H1 (cell line): ENCODE measurements at regions not wholly inside any gene's neighbourhood (a gene's known extent, or its start where the extent isn't known, plus 50 kb on each side); places are given as distances from the start of the nearest gene placed in this dataset.

Experiments used
- CTCF ChIA-PET: fragments of 300-600 bp; sonication (Branson Sonifier 250); formaldehyde crosslinking; loops from one replicate; lab custom pipeline; 2021; ENCODE audit not compliant: partially characterized antibody; lab: Charles Lee
- POLR2A ChIA-PET: fragments of 300-600 bp; sonication (Branson Sonifier 250); formaldehyde crosslinking; loops from one replicate; lab custom pipeline; 2021; ENCODE audit warnings: inconsistent platforms; ENCODE audit not compliant: partially characterized antibody; lab: Charles Lee
- DNase-seq, 2 experiments: peaks; one replicate each; pipeline versions ENCODE4 v3.0.0 to v3.0.0-alpha.2; 2010 to 2022; ENCODE audit warnings: low spot score in 2 of 2, low read depth in 1 of 2, mixed read lengths in 1 of 2
- FAIRE-seq: peaks from 2 replicates; lab custom pipeline; 2011; peaks lifted over from hg19 to GRCh38; lab: Jason Lieb, UNC
- H2AFZ ChIP-seq: 2 replicates; pipeline ENCODE4 v1.8.1; 2012; ENCODE audit warnings: low read length, inconsistent platforms
- H2AK5ac ChIP-seq: 2 replicates; pipeline ENCODE4 v1.6.1; 2013; ENCODE audit warnings: low read depth, low read length
- H2BK120ac ChIP-seq: replicated peaks from 2 replicates; pipeline ENCODE3; 2013; ENCODE audit warnings: low read depth, low read length, inconsistent platforms
- H2BK12ac ChIP-seq: 2 replicates; pipeline ENCODE4 v1.6.1; 2013; ENCODE audit warnings: low read depth, low read length
- H2BK15ac ChIP-seq: 2 replicates; pipeline ENCODE4 v1.6.1; 2013; ENCODE audit warnings: low read length
- H2BK20ac ChIP-seq: 2 replicates; pipeline ENCODE4 v1.6.1; 2013; ENCODE audit warnings: low read length
- H2BK5ac ChIP-seq: 2 replicates; pipeline ENCODE4 v1.6.1; 2013; ENCODE audit warnings: low read depth, low read length
- H3K14ac ChIP-seq: 2 replicates; pipeline ENCODE4 v1.6.1; 2013; ENCODE audit warnings: inconsistent platforms; ENCODE audit not compliant: insufficient read length
- H3K18ac ChIP-seq: 2 replicates; pipeline ENCODE4 v1.6.1; 2013; ENCODE audit warnings: low read length; ENCODE audit errors: extremely low read depth
- H3K23ac ChIP-seq: 2 replicates; pipeline ENCODE4 v1.6.1; 2013; ENCODE audit warnings: inconsistent platforms; ENCODE audit not compliant: insufficient read length
- H3K23me2 ChIP-seq: 2 replicates; pipeline ENCODE4 v1.6.1; 2013; ENCODE audit warnings: low read depth, low read length
- H3K27ac ChIP-seq: 2 replicates; pipeline ENCODE4 v1.6.1; 2011; ENCODE audit warnings: low read depth, low read length, inconsistent platforms
- H3K27me3 ChIP-seq, 4 experiments: replicated peaks in 1 of 4; 1 replicate in 1 of 4; 2 replicates in 3 of 4; pipeline versions ENCODE4 v1.6.1 to v1.8.1; 2011 to 2013; ENCODE audit warnings: low read length in 3 of 4, mild to moderate bottlenecking in 3 of 4, inconsistent platforms in 2 of 4, mixed read lengths in 2 of 4, moderate library complexity in 1 of 4; ENCODE audit not compliant: control insufficient read depth in 3 of 4, insufficient read depth in 3 of 4; ENCODE audit errors: extremely low read depth in 1 of 4
- H3K36me3 ChIP-seq, 4 experiments: 2 replicates each; pipeline versions ENCODE4 v1.6.1 to v1.8.1; 2011 to 2013; ENCODE audit warnings: mild to moderate bottlenecking in 4 of 4, low read length in 3 of 4, moderate library complexity in 2 of 4, control low read depth in 1 of 4, inconsistent platforms in 1 of 4; ENCODE audit not compliant: insufficient read depth in 4 of 4, control insufficient read depth in 2 of 4
- H3K4ac ChIP-seq: replicated peaks from 2 replicates; pipeline ENCODE3; 2013; ENCODE audit warnings: low read length, low read depth, mixed read lengths, inconsistent platforms; ENCODE audit not compliant: insufficient read length
- H3K4me1 ChIP-seq, 4 experiments: replicated peaks in 1 of 4; 1 replicate in 1 of 4; 2 replicates in 3 of 4; pipeline versions ENCODE4 v1.6.1 to v1.8.1; 2011 to 2013; ENCODE audit warnings: low read length in 3 of 4, inconsistent platforms in 2 of 4, mixed read lengths in 1 of 4; ENCODE audit not compliant: insufficient read depth in 4 of 4, control insufficient read depth in 3 of 4
- H3K4me2 ChIP-seq, 2 experiments: 2 replicates each; pipeline versions ENCODE4 v1.6.1 to v1.8.1; 2011 to 2013; ENCODE audit warnings: low read depth in 2 of 2, low read length in 2 of 2, control low read depth in 1 of 2, inconsistent platforms in 1 of 2, mild to moderate bottlenecking in 1 of 2; ENCODE audit not compliant: insufficient read depth in 1 of 2
- H3K4me3 ChIP-seq, 4 experiments: fragments of 200-600, 300-600 bp in 1 of 4; sonication (generic), shearing (Covaris generic), sonication (Bioruptor Twin) in 1 of 4; 2 replicates each; pipeline versions ENCODE4 v1.5.1 to v1.8.1; 2011 to 2016; ENCODE audit warnings: low read length in 4 of 4, low read depth in 3 of 4, control low read depth in 2 of 4, inconsistent platforms in 2 of 4, mild to moderate bottlenecking in 2 of 4, mixed read lengths in 1 of 4, moderate library complexity in 1 of 4; ENCODE audit not compliant: insufficient read depth in 2 of 4; ENCODE audit errors: extremely low read depth in 1 of 4
- H3K56ac ChIP-seq: replicated peaks from 2 replicates; pipeline ENCODE3; 2013; ENCODE audit warnings: low read depth, mild to moderate bottlenecking, mixed read lengths, low read length, inconsistent platforms; ENCODE audit not compliant: insufficient read length
- H3K79me1 ChIP-seq: 2 replicates; pipeline ENCODE4 v1.6.1; 2013; ENCODE audit warnings: low read depth, low read length, control low read depth
- H3K79me2 ChIP-seq, 2 experiments: 2 replicates each; pipeline versions ENCODE4 v1.6.1 to v1.8.1; 2012 to 2013; ENCODE audit warnings: low read length in 2 of 2, mild to moderate bottlenecking in 2 of 2, inconsistent platforms in 1 of 2; ENCODE audit not compliant: insufficient read depth in 2 of 2, control insufficient read depth in 1 of 2
- H3K9ac ChIP-seq, 4 experiments: replicated peaks in 1 of 4; 1 replicate in 1 of 4; 2 replicates in 3 of 4; pipeline versions ENCODE4 v1.6.1 to v1.8.1; 2011 to 2013; ENCODE audit warnings: low read depth in 3 of 4, low read length in 3 of 4, control low read depth in 2 of 4, mild to moderate bottlenecking in 2 of 4, moderate library complexity in 2 of 4, inconsistent platforms in 1 of 4; ENCODE audit errors: extremely low read depth in 1 of 4
- H3K9me3 ChIP-seq, 2 experiments: 2 replicates each; pipeline versions ENCODE4 v1.6.1 to v1.8.1; 2012 to 2013; ENCODE audit warnings: mild to moderate bottlenecking in 2 of 2, moderate library complexity in 2 of 2, control low read depth in 1 of 2, inconsistent platforms in 1 of 2, low read depth in 1 of 2, low read length in 1 of 2, mixed read lengths in 1 of 2; ENCODE audit not compliant: insufficient read depth in 2 of 2
- H4K20me1 ChIP-seq, 2 experiments: replicated peaks in 1 of 2; 2 replicates each; pipeline versions ENCODE3 to v1.8.1; 2011 to 2013; ENCODE audit warnings: inconsistent platforms in 2 of 2, low read length in 2 of 2, mild to moderate bottlenecking in 1 of 2; ENCODE audit not compliant: insufficient read depth in 2 of 2, control insufficient read depth in 1 of 2
- H4K5ac ChIP-seq: 2 replicates; pipeline ENCODE4 v1.6.1; 2013; ENCODE audit warnings: low read length, low read depth, mixed read lengths, inconsistent platforms; ENCODE audit not compliant: insufficient read length
- H4K8ac ChIP-seq: 2 replicates; pipeline ENCODE4 v1.8.0; 2013; ENCODE audit warnings: mild to moderate bottlenecking, moderate library complexity, low read length, inconsistent platforms; ENCODE audit not compliant: insufficient read depth; ENCODE audit errors: extremely low read depth
- H4K91ac ChIP-seq: replicated peaks from 2 replicates; pipeline ENCODE3; 2013; ENCODE audit warnings: low read length, mixed read lengths, inconsistent platforms; ENCODE audit not compliant: insufficient read length
- BACH1 ChIP-seq: IDR thresholded peaks from 2 replicates; pipeline ENCODE4 v1.6.1; 2012; ENCODE audit warnings: low read length, improper control_type of control experiment
- EGR1 ChIP-seq: IDR thresholded peaks from 2 replicates; pipeline ENCODE4 v1.6.1; 2011; ENCODE audit warnings: low read depth, low read length, borderline replicate concordance
- FOSL1 ChIP-seq: IDR thresholded peaks from 2 replicates; pipeline ENCODE4 v1.6.1; 2011; ENCODE audit warnings: mild to moderate bottlenecking, low read depth, low read length, moderate library complexity; ENCODE audit not compliant: insufficient read depth
- GABPA ChIP-seq: IDR thresholded peaks from 2 replicates; pipeline ENCODE4 v1.6.1; 2011; ENCODE audit warnings: mild to moderate bottlenecking, low read length, moderate library complexity, borderline replicate concordance; ENCODE audit not compliant: insufficient read depth
- JUND ChIP-seq: IDR thresholded peaks from 2 replicates; pipeline ENCODE4 v1.6.1; 2011; ENCODE audit warnings: mild to moderate bottlenecking, improper control_type of control experiment, low read length
- KDM1A ChIP-seq: fragments of 200-600, 300-600 bp; sonication (generic); IDR thresholded peaks from 2 replicates; pipeline ENCODE4 v1.7.1; 2016; ENCODE audit warnings: mild to moderate bottlenecking, low read length, borderline replicate concordance
- NRF1 ChIP-seq: IDR thresholded peaks from 2 replicates; pipeline ENCODE4 v1.6.1; 2011; ENCODE audit warnings: mild to moderate bottlenecking, low read depth, low read length, improper control_type of control experiment
- POLR2A ChIP-seq, 2 experiments: IDR thresholded peaks; 1 replicate in 1 of 2; 2 replicates in 1 of 2; pipeline ENCODE4 v1.6.1; 2011; ENCODE audit warnings: low read depth in 2 of 2, low read length in 2 of 2, mild to moderate bottlenecking in 2 of 2; ENCODE audit errors: control extremely low read depth in 1 of 2
- RFX5 ChIP-seq: IDR thresholded peaks from 2 replicates; pipeline ENCODE4 v1.6.1; 2011; ENCODE audit warnings: low read depth, low read length, improper control_type of control experiment, borderline replicate concordance
- RNF2 ChIP-seq: fragments of 200-900, 300-1000 bp; sonication (generic); IDR thresholded peaks from 2 replicates; pipeline ENCODE4 v1.7.1; 2016; ENCODE audit warnings: borderline replicate concordance, low read depth, mild to moderate bottlenecking, antibody characterized with exemption, low read length; ENCODE audit not compliant: poor library complexity, severe bottlenecking; ENCODE audit errors: missing control alignments
- SIX5 ChIP-seq: IDR thresholded peaks from 2 replicates; pipeline ENCODE4 v1.6.1; 2011; ENCODE audit warnings: mild to moderate bottlenecking, low read depth, low read length
- SUZ12 ChIP-seq: fragments of 200-600 bp; sonication (generic); IDR thresholded peaks from 2 replicates; pipeline ENCODE4 v1.6.1; 2012; ENCODE audit warnings: mild to moderate bottlenecking, inconsistent platforms, low read length, moderate library complexity, mixed read lengths
- TAF7 ChIP-seq: optimal IDR thresholded peaks from 2 replicates; pipeline ENCODE3; 2011; ENCODE audit warnings: low read depth, mild to moderate bottlenecking, inconsistent platforms, low read length, moderate library complexity, borderline replicate concordance
- TEAD4 ChIP-seq: IDR thresholded peaks from 2 replicates; pipeline ENCODE4 v1.6.1; 2012; ENCODE audit warnings: low read depth, low read length, inconsistent platforms, mixed read lengths
- TF ChIP-seq, protein P1 (sequence below): IDR thresholded peaks from 2 replicates; pipeline ENCODE4 v1.6.1; 2012; ENCODE audit warnings: low read length, inconsistent platforms

DNA sequence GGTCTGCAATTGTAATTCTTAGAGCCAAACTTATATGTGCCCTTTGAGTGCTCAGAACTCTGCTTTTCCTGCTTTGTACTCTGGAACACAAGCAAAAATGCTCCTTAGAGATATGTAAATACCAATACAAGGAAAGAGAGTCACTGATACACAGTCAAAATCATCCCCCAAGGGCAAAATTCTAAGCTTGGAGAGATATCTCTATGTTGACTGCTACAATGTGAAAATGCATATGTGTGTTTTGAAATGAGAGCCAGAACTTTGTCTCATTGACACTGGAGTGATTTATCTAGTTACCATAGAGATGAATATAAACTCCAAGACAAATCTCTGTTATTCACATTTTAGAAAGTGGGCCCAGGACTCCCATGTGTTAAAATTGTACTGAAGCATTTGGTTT is 494.8 kb upstream of the SLITRK1 start:
- FAIRE-seq, result no peak
- Histone ChIP-seq H2BK120ac (no peak overlapping the region), H3K4me1 (no peaks in the 10 kb centered on the region), H3K79me1 (no peaks in the 10 kb centered on the region), H3K9me3 (no peaks in the 10 kb centered on the region), H3K36me3 (no peaks in the 10 kb centered on the region), H3K18ac (no peak overlapping the region), H3K4me3 (no peak overlapping the region), H2AK5ac (no peak overlapping the region), H2AFZ (no peak overlapping the region), H3K79me2 (no peaks in the 10 kb centered on the region), H3K23me2 (no peaks in the 10 kb centered on the region), H4K5ac (no peak overlapping the region), H3K56ac (no peak overlapping the region), H2BK12ac (no peak overlapping the region), H3K4me2 (no peak overlapping the region), H3K9ac (no peak overlapping the region), H3K23ac (no peak overlapping the region), H2BK15ac (no peak overlapping the region), H3K14ac (no peak overlapping the region), H3K27ac (no peak overlapping the region), H3K4ac (no peak overlapping the region), H2BK20ac (no peak overlapping the region), H4K8ac (no peak overlapping the region), H4K91ac (no peak overlapping the region), H4K20me1 (no peaks in the 10 kb centered on the region), H2BK5ac (no peak overlapping the region), H3K27me3 (no peaks in the 10 kb centered on the region)
- CTCF ChIA-PET, result no interaction called here
- no peak for DNase-seq
- POLR2A ChIA-PET, result no interaction called here
- no peak for TF ChIP-seq POLR2A (IDR thresholded peaks at IDR 0.05; ENCODE audit: control extremely low read depth in 1 of 2, low read depth in 2 of 2, low read length in 2 of 2)
- no peak for TF ChIP-seq TAF7
- TF ChIP-seq FOSL1, result no peak
- no peak for TF ChIP-seq RNF2
- TF ChIP-seq NRF1, result no peak
- no peak for TF ChIP-seq JUND
- TF ChIP-seq BACH1, result no peak
- no peak for TF ChIP-seq KDM1A
- TF ChIP-seq SUZ12, result no peak
- TF ChIP-seq, protein P1, sequence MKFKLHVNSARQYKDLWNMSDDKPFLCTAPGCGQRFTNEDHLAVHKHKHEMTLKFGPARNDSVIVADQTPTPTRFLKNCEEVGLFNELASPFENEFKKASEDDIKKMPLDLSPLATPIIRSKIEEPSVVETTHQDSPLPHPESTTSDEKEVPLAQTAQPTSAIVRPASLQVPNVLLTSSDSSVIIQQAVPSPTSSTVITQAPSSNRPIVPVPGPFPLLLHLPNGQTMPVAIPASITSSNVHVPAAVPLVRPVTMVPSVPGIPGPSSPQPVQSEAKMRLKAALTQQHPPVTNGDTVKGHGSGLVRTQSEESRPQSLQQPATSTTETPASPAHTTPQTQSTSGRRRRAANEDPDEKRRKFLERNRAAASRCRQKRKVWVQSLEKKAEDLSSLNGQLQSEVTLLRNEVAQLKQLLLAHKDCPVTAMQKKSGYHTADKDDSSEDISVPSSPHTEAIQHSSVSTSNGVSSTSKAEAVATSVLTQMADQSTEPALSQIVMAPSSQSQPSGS, result no peak
- no peak for TF ChIP-seq SIX5
- no peak for TF ChIP-seq GABPA
- no peak for TF ChIP-seq EGR1
- no peak for TF ChIP-seq RFX5
- no peak for TF ChIP-seq TEAD4
